ENCODE measurements at regions not wholly inside any gene's neighbourhood (a gene's known extent, or its start where the extent isn't known, plus 50 kb on each side); places are given as distances from the start of the nearest gene placed in this dataset.

GRCh38 chr15:93219859-93220420 is 130.9 kb upstream of the RGMA start:
- POLR2A ChIA-PET (ENCODE audit: partially characterized antibody): no interaction called here
- TF ChIP-seq TCF12 (IDR thresholded peaks at IDR 0.05; ENCODE audit: low read depth, low read length) (no peak), SUZ12 (IDR thresholded peaks at IDR 0.05; ENCODE audit: low read length) (no peak), SRF (IDR thresholded peaks at IDR 0.05; ENCODE audit: low read depth, low read length) (no peak), CTBP2 (IDR thresholded peaks at IDR 0.05; ENCODE audit: borderline replicate concordance, insufficient read depth, insufficient read length, low read length) (no peak), YY1 (IDR thresholded peaks at IDR 0.05; ENCODE audit: low read depth, low read length) (no peak), SAP30 (IDR thresholded peaks at IDR 0.05; ENCODE audit: insufficient read depth, insufficient replicate concordance, low read length) (no peak), KDM1A (IDR thresholded peaks at IDR 0.05; ENCODE audit: borderline replicate concordance, low read length) (no peak)
- Histone ChIP-seq H4K91ac (replicated peaks; ENCODE audit: insufficient read length, low read length) (no peak overlapping the region), H4K5ac (ENCODE audit: insufficient read length, low read depth, low read length) (no peak overlapping the region), H4K20me1 (replicated peaks in 1 of 2; ENCODE audit: control insufficient read depth in 1 of 2, insufficient read depth in 2 of 2, low read length in 2 of 2) (no peaks in the 10 kb centered on the region), H2BK12ac (ENCODE audit: low read depth, low read length) (no peak overlapping the region), H2BK20ac (ENCODE audit: low read length) (no peak overlapping the region), H2BK5ac (ENCODE audit: low read depth, low read length) (no peak overlapping the region), H3K36me3 (ENCODE audit: control insufficient read depth in 2 of 4, insufficient read depth in 4 of 4, low read length in 3 of 4) (no peaks in the 10 kb centered on the region), H3K27me3 (replicated peaks in 1 of 4; ENCODE audit: control insufficient read depth in 3 of 4, extremely low read depth in 1 of 4, insufficient read depth in 3 of 4, low read length in 3 of 4) (no peaks in the 10 kb centered on the region), H2BK120ac (replicated peaks; ENCODE audit: low read depth, low read length) (no peak overlapping the region), H3K4me2 (ENCODE audit: insufficient read depth in 1 of 2, low read depth in 2 of 2, low read length in 2 of 2) (no peak overlapping the region), H2BK15ac (ENCODE audit: low read length) (no peak overlapping the region), H3K18ac (ENCODE audit: extremely low read depth, low read length) (no peak overlapping the region), H3K23me2 (ENCODE audit: low read depth, low read length) (no peaks in the 10 kb centered on the region), H2AFZ (ENCODE audit: low read length) (no peak overlapping the region), H3K4ac (replicated peaks; ENCODE audit: insufficient read length, low read depth, low read length) (no peak overlapping the region), H3K4me1 (replicated peaks in 1 of 4; ENCODE audit: control insufficient read depth in 3 of 4, insufficient read depth in 4 of 4, low read length in 3 of 4) (no peaks in the 10 kb centered on the region), H3K14ac (ENCODE audit: insufficient read length) (no peak overlapping the region), H3K79me1 (ENCODE audit: low read depth, low read length) (no peaks in the 10 kb centered on the region), H2AK5ac (ENCODE audit: low read depth, low read length) (no peak overlapping the region), H4K8ac (ENCODE audit: extremely low read depth, insufficient read depth, low read length) (no peak overlapping the region), H3K23ac (ENCODE audit: insufficient read length) (no peak overlapping the region), H3K9ac (replicated peaks in 1 of 4; ENCODE audit: extremely low read depth in 1 of 4, low read depth in 3 of 4, low read length in 3 of 4) (no peak overlapping the region), H3K9me3 (ENCODE audit: insufficient read depth in 2 of 2, low read depth in 1 of 2, low read length in 1 of 2) (no peaks in the 10 kb centered on the region), H3K56ac (replicated peaks; ENCODE audit: insufficient read length, low read depth, low read length) (no peak overlapping the region), H3K4me3 (ENCODE audit: extremely low read depth in 1 of 4, insufficient read depth in 2 of 4, low read depth in 3 of 4, low read length in 4 of 4) (no peak overlapping the region), H3K27ac (ENCODE audit: low read depth, low read length) (no peak overlapping the region), H3K79me2 (ENCODE audit: control insufficient read depth in 1 of 2, insufficient read depth in 2 of 2, low read length in 2 of 2) (no peaks in the 10 kb centered on the region)
- CTCF ChIA-PET (ENCODE audit: partially characterized antibody): interaction anchor here (0.7 to 3.1 kb wide), 7 partner anchors 14 to 190 kb away, joined by 3 to 10 read pairs (median 3); no protein-coding TSS in a partner anchor
- WGBS, 2 experiments (ENCODE audit: extremely low coverage in 1 of 2, insufficient coverage in 1 of 2, insufficient read length in 1 of 2, insufficient replicate concordance in 2 of 2, low coverage in 1 of 2, low lambda C conversion rate in 2 of 2, missing lambda C conversion rate in 1 of 2): 85% methylated on average over 2 of the region's 2 CpGs; no CpG with 5 or more reads in 1 of the 2 experiments
- FAIRE-seq (no peak), DNase-seq (ENCODE audit: low read depth in 1 of 2, low spot score in 2 of 2) (no peak)

Measured in H1 (cell line).